HEK293T (cell line): ENCODE measurements at regions not wholly inside any gene's neighbourhood (a gene's known extent, or its start where the extent isn't known, plus 50 kb on each side); places are given as distances from the start of the nearest gene placed in this dataset.
"Not testable (repeated sequence)": the region's sequence is repeated elsewhere in the genome, so short reads cannot be mapped to it uniquely, and the experiment has no call there.

Source experiments
- ARNT ChIP-seq: fragments of 450-650 bp; IDR thresholded peaks from 2 replicates; pipeline ENCODE4 v1.6.1; 2017; ENCODE audit warnings: mild to moderate bottlenecking
- BHLHE40 ChIP-seq: fragments of 450-650 bp; IDR thresholded peaks from 2 replicates; pipeline ENCODE4 v1.6.1; 2016; ENCODE audit warnings: mild to moderate bottlenecking, moderate library complexity, borderline replicate concordance
- SP1 ChIP-seq: fragments of 450-650 bp; IDR thresholded peaks from 2 replicates; pipeline ENCODE4 v1.6.1; 2017

- not testable (repeated sequence) for TF ChIP-seq ARNT, SP1, BHLHE40
These were observed 88.3 kb upstream of the GOLGA6L4 start for GRCh38 chr15:84147307-84147706.
